Common myeloid progenitor, CD34-positive (primary cell): ENCODE measurements at regions not wholly inside any gene's neighbourhood (a gene's known extent, or its start where the extent isn't known, plus 50 kb on each side); places are given as distances from the start of the nearest gene placed in this dataset.

Experiments
- CTCF ChIA-PET: fragments of 350-600 bp; sonication (Branson Sonifier 250); formaldehyde crosslinking; loops from one replicate; lab custom pipeline; 2021; ENCODE audit warnings: antibody characterized with exemption; lab: Charles Lee
- POLR2A ChIA-PET: fragments of 350-600 bp; sonication (Branson Sonifier 250); formaldehyde crosslinking; loops from one replicate; lab custom pipeline; 2021; ENCODE audit warnings: antibody characterized with exemption; lab: Charles Lee
- DNase-seq, 3 donors: peaks; one replicate each; pipeline versions ENCODE4 v3.0.0 to v3.0.0-alpha.2; 2013
- H3K27ac ChIP-seq, 2 experiments: 1 replicate in 1 of 2; 2 replicates in 1 of 2; pipeline ENCODE4 v1.7.0; 2013; ENCODE audit warnings: inconsistent platforms in 2 of 2, low read length in 2 of 2, mild to moderate bottlenecking in 2 of 2, low read depth in 1 of 2, moderate library complexity in 1 of 2; ENCODE audit not compliant: severe bottlenecking in 2 of 2, insufficient read depth in 1 of 2, poor library complexity in 1 of 2
- H3K27me3 ChIP-seq, 5 experiments: replicated peaks in 2 of 5; 1 replicate in 3 of 5; 2 replicates in 2 of 5; pipeline versions ENCODE4 v1.6.1 to v1.7.0; 2013; ENCODE audit warnings: low read length in 4 of 5, mild to moderate bottlenecking in 2 of 5, moderate library complexity in 2 of 5, inconsistent platforms in 1 of 5; ENCODE audit not compliant: insufficient read depth in 5 of 5, control insufficient read depth in 4 of 5
- H3K36me3 ChIP-seq, 4 experiments: 1 replicate in 2 of 4; 2 replicates in 2 of 4; pipeline versions ENCODE4 v1.6.1 to v1.7.0; 2013; ENCODE audit warnings: low read length in 3 of 4, control low read depth in 1 of 4, mild to moderate bottlenecking in 1 of 4; ENCODE audit not compliant: control insufficient read depth in 4 of 4, insufficient read depth in 4 of 4
- H3K4me1 ChIP-seq, 4 experiments: 1 replicate in 3 of 4; 2 replicates in 1 of 4; pipeline versions ENCODE4 v1.6.1 to v1.7.1; 2013; ENCODE audit warnings: low read length in 3 of 4, mild to moderate bottlenecking in 3 of 4, control low read depth in 1 of 4, inconsistent platforms in 1 of 4, moderate library complexity in 1 of 4; ENCODE audit not compliant: control insufficient read depth in 4 of 4, insufficient read depth in 4 of 4; ENCODE audit errors: control extremely low read depth in 1 of 4
- H3K4me3 ChIP-seq, 7 experiments: 1 replicate in 4 of 7; 2 replicates in 3 of 7; pipeline versions ENCODE4 v1.5.1 to v1.7.0; 2013; ENCODE audit warnings: mild to moderate bottlenecking in 7 of 7, low read length in 6 of 7, moderate library complexity in 6 of 7, inconsistent platforms in 2 of 7, low read depth in 2 of 7, control low read depth in 1 of 7; ENCODE audit not compliant: insufficient read depth in 4 of 7, control insufficient read depth in 1 of 7; ENCODE audit errors: extremely low read depth in 1 of 7
- H3K9me3 ChIP-seq, 5 experiments: 1 replicate in 4 of 5; 2 replicates in 1 of 5; pipeline versions ENCODE4 v1.6.1 to v1.7.1; 2013; ENCODE audit warnings: low read length in 4 of 5, mild to moderate bottlenecking in 2 of 5, inconsistent platforms in 1 of 5, low read depth in 1 of 5, moderate library complexity in 1 of 5; ENCODE audit not compliant: control insufficient read depth in 4 of 5, insufficient read depth in 2 of 5; ENCODE audit errors: control extremely low read depth in 1 of 5
- WGBS: methylation state at CpG from one replicate; pipeline ENCODE4 v1.1.5; 2013; ENCODE audit not compliant: insufficient coverage; 5-methylcytosine and 5-hydroxymethylcytosine counted together

GRCh38 chr9:86771941-86772634 is 175.2 kb downstream of the GAS1 start:
- Histone ChIP-seq H3K4me1 (no peaks in the 10 kb centered on the region), H3K36me3 (no peaks in the 10 kb centered on the region), H3K27me3 (no peaks in the 10 kb centered on the region), H3K9me3 (peaks cover 0 to 2% (median 0%) of the 10 kb centered on the region in 5 experiments), H3K27ac (no peak overlapping the region), H3K4me3 (no peak overlapping the region)
- 88% methylated on average over 2 of the region's 6 CpGs for WGBS
- CTCF ChIA-PET: no interaction called here
- no peak for DNase-seq
- POLR2A ChIA-PET: no interaction called here

- DNase-seq: no peak
- no peaks in the 10 kb centered on the region for H3K4me1 ChIP-seq
- no peak overlapping the region for H3K27ac ChIP-seq
- H3K36me3 ChIP-seq: no peaks in the 10 kb centered on the region
- 43% methylated on average over 1 of the region's 2 CpGs for WGBS
- H3K9me3 ChIP-seq: peaks cover 0 to 2% (median 0%) of the 10 kb centered on the region in 5 experiments
- H3K27me3 ChIP-seq: no peaks in the 10 kb centered on the region
- no peak overlapping the region for H3K4me3 ChIP-seq
- ChIA-PET POLR2A (no interaction called here), CTCF (no interaction called here)
Measured at GRCh38 chr9:86771420-86771819, 175.9 kb downstream of the GAS1 start.

GRCh38 chr9:86768709-86769108 is 178.6 kb downstream of the GAS1 start:
- WGBS: no CpG with 5 or more reads among the region's 2 CpGs
- POLR2A ChIA-PET: no interaction called here
- Histone ChIP-seq H3K27ac (no peak overlapping the region), H3K4me3 (no peak overlapping the region), H3K27me3 (no peaks in the 10 kb centered on the region), H3K36me3 (no peaks in the 10 kb centered on the region), H3K4me1 (peaks cover 0 to 8% (median 0%) of the 10 kb centered on the region in 4 experiments), H3K9me3 (peaks cover 0 to 2% (median 0%) of the 10 kb centered on the region in 5 experiments)
- DNase-seq: no peak
- CTCF ChIA-PET: no interaction called here

DNA sequence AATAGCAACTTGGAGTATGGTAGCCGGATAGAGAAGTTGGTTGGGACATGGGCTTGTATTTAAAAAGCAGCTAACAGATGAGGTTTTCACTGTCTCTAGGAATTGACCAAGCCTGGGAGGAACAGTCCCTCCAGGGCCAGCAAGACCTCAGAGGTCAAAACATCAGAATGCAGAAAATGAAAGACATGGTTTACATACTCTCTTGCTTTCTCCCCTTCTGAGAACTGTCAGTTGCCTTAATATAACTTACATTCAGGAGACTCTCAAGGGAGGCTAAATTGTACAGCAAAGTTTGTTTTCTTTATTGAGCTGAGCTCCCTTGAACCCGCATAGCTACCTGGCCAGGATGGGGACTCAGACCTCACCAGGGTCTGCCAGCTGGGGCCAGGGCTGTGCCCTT is 179.3 kb downstream of the GAS1 start:
- POLR2A ChIA-PET: no interaction called here

GRCh38 chr9:86767373-86767772 is 179.9 kb downstream of the GAS1 start:
- no peak for DNase-seq
- H3K36me3 ChIP-seq: no peaks in the 10 kb centered on the region
- ChIA-PET POLR2A (no interaction called here), CTCF (no interaction called here)
- peaks cover 0 to 2% (median 0%) of the 10 kb centered on the region in 5 experiments for H3K9me3 ChIP-seq
- H3K4me1 ChIP-seq: peaks cover 0 to 8% (median 0%) of the 10 kb centered on the region in 4 experiments
- H3K27me3 ChIP-seq: no peaks in the 10 kb centered on the region
- H3K4me3 ChIP-seq: no peak overlapping the region
- 71% methylated on average over 1 of the region's 4 CpGs for WGBS
- no peak overlapping the region for H3K27ac ChIP-seq

More for the DNA sequence above, 179.3 kb downstream of the GAS1 start:
- no peak for DNase-seq
- Histone ChIP-seq H3K4me1 (peaks cover 0 to 8% (median 0%) of the 10 kb centered on the region in 4 experiments), H3K9me3 (peaks cover 0 to 2% (median 0%) of the 10 kb centered on the region in 5 experiments), H3K36me3 (no peaks in the 10 kb centered on the region), H3K27ac (no peak overlapping the region), H3K4me3 (no peak overlapping the region), H3K27me3 (no peaks in the 10 kb centered on the region)
- WGBS: 100% methylated on average over 1 of the region's 2 CpGs
- CTCF ChIA-PET: no interaction called here

DNA sequence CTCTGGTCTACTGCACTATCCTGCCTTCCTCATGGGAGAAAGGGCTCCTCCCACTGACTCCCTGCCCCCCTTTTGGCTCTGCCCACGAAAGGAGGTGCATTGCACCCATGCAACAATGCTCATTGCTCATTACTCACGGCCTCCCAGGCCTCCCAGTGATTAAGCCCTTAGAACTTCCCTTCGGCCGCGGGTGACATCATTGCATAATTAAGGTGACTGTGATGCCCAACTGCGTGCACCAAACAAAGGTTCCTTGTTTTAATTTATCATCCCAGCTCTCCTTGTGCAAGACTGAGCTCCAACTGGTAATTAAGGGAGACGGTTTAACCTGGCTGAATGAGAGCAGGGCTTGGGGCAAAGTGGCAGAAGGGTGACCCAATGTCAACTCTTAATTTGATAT is 180.4 kb downstream of the GAS1 start:
- ChIA-PET CTCF (no interaction called here), POLR2A (no interaction called here)
- 89% methylated on average over 4 of the region's 7 CpGs for WGBS
- Histone ChIP-seq H3K27ac (no peak overlapping the region), H3K4me1 (peaks cover 0 to 8% (median 0%) of the 10 kb centered on the region in 4 experiments), H3K36me3 (no peaks in the 10 kb centered on the region), H3K27me3 (no peaks in the 10 kb centered on the region), H3K4me3 (no peak overlapping the region), H3K9me3 (peaks cover 0 to 2% (median 0%) of the 10 kb centered on the region in 5 experiments)
- no peak for DNase-seq

GRCh38 chr9:86766511-86766910 is 180.8 kb downstream of the GAS1 start:
- peaks cover 0 to 2% (median 0%) of the 10 kb centered on the region in 5 experiments for H3K9me3 ChIP-seq
- H3K4me3 ChIP-seq: no peak overlapping the region
- no peak overlapping the region for H3K27ac ChIP-seq
- peaks cover 0 to 8% (median 0%) of the 10 kb centered on the region in 4 experiments for H3K4me1 ChIP-seq
- DNase-seq: no peak
- CTCF ChIA-PET: no interaction called here
- H3K27me3 ChIP-seq: no peaks in the 10 kb centered on the region
- no peaks in the 10 kb centered on the region for H3K36me3 ChIP-seq
- POLR2A ChIA-PET: no interaction called here
- WGBS: 94% methylated on average over 4 of the region's 6 CpGs
